ENCODE measurements at regions not wholly inside any gene's neighbourhood (a gene's known extent, or its start where the extent isn't known, plus 50 kb on each side); places are given as distances from the start of the nearest gene placed in this dataset.

GRCh38 chr11:116376054-116376453 lies 396.7 kb downstream of the BUD13 start:
- Histone ChIP-seq H3K27ac (no peak overlapping the region), H3K27me3 (no peaks in the 10 kb centered on the region), H3K9me3 (no peaks in the 10 kb centered on the region), H3K4me3 (no peak overlapping the region), H3K36me3 (no peaks in the 10 kb centered on the region), H3K4me1 (no peaks in the 10 kb centered on the region)
- 87 to 88% methylated on average over 1 of the region's 1 CpG for whole genome bisulfite sequencing, 2 donors
- TF ChIP-seq, protein P1, sequence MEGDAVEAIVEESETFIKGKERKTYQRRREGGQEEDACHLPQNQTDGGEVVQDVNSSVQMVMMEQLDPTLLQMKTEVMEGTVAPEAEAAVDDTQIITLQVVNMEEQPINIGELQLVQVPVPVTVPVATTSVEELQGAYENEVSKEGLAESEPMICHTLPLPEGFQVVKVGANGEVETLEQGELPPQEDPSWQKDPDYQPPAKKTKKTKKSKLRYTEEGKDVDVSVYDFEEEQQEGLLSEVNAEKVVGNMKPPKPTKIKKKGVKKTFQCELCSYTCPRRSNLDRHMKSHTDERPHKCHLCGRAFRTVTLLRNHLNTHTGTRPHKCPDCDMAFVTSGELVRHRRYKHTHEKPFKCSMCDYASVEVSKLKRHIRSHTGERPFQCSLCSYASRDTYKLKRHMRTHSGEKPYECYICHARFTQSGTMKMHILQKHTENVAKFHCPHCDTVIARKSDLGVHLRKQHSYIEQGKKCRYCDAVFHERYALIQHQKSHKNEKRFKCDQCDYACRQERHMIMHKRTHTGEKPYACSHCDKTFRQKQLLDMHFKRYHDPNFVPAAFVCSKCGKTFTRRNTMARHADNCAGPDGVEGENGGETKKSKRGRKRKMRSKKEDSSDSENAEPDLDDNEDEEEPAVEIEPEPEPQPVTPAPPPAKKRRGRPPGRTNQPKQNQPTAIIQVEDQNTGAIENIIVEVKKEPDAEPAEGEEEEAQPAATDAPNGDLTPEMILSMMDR (IDR thresholded peaks at IDR 0.05): no peak
- TF ChIP-seq POLR2A (IDR thresholded peaks at IDR 0.05): no peak
- no peak for TF ChIP-seq EP300 (IDR thresholded peaks at IDR 0.05)
- no peak for DNase-seq (ENCODE audit: low spot score in 2 of 2)

DNA sequence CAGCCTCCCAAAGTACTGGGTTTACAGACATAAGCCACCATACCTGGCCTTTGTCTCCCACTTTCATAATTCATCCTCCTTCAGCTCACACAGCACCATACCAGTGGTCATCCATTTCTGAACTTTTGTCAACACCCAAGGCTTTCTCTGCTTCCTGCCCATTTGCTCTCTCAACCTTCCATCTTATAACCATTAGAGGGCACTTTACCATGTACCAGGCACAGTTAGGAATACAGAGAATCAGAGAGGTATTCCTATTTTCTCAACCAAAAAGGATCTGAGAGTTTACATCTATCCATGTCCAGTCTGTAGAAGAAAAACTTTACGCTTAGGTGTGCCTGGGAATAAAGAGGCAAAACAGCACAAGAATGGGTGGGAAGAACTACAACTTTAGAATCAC lies 397.6 kb downstream of the BUD13 start:
- TF ChIP-seq POLR2A (IDR thresholded peaks at IDR 0.05): no peak
- TF ChIP-seq, protein P1 (IDR thresholded peaks at IDR 0.05): no peak
- no peak for TF ChIP-seq EP300 (IDR thresholded peaks at IDR 0.05)
- Histone ChIP-seq H3K4me1 (no peaks in the 10 kb centered on the region), H3K4me3 (no peak overlapping the region), H3K27me3 (no peaks in the 10 kb centered on the region), H3K27ac (no peak overlapping the region), H3K36me3 (no peaks in the 10 kb centered on the region), H3K9me3 (no peaks in the 10 kb centered on the region)
- no peak for DNase-seq (ENCODE audit: low spot score in 2 of 2)
- WGBS, 2 donors: 93 to 97% methylated on average over 1 of the region's 1 CpG

- Histone ChIP-seq H3K27ac (no peak overlapping the region), H3K4me1 (no peaks in the 10 kb centered on the region), H3K9me3 (no peaks in the 10 kb centered on the region), H3K4me3 (no peak overlapping the region), H3K27me3 (no peaks in the 10 kb centered on the region), H3K36me3 (no peaks in the 10 kb centered on the region)
- TF ChIP-seq EP300 (IDR thresholded peaks at IDR 0.05): no peak
- no peak for TF ChIP-seq POLR2A (IDR thresholded peaks at IDR 0.05)
- TF ChIP-seq, protein P1 (IDR thresholded peaks at IDR 0.05): no peak
- WGBS, 2 donors: 93 to 100% methylated on average over 1 of the region's 1 CpG
- DNase-seq (ENCODE audit: low spot score in 2 of 2): no peak
Observed at GRCh38 chr11:116374085-116374484, 398.7 kb downstream of the BUD13 start.

- no peak for DNase-seq (ENCODE audit: low spot score in 2 of 2)
- 63 to 71% methylated on average over 7 to 10 of the region's 10 CpGs for WGBS, 2 donors
- Histone ChIP-seq H3K27ac (no peak overlapping the region), H3K27me3 (no peaks in the 10 kb centered on the region), H3K4me3 (no peak overlapping the region), H3K4me1 (no peaks in the 10 kb centered on the region), H3K36me3 (no peaks in the 10 kb centered on the region), H3K9me3 (no peaks in the 10 kb centered on the region)
- TF ChIP-seq POLR2A (IDR thresholded peaks at IDR 0.05): no peak
- TF ChIP-seq EP300 (IDR thresholded peaks at IDR 0.05): no peak
- TF ChIP-seq, protein P1 (IDR thresholded peaks at IDR 0.05): no peak
Observed at GRCh38 chr11:116373104-116373944, 399.5 kb downstream of the BUD13 start.

GRCh38 chr11:116371146-116371545 lies 401.6 kb downstream of the BUD13 start:
- H3K27me3 ChIP-seq: no peaks in the 10 kb centered on the region
- H3K4me1 ChIP-seq: no peaks in the 10 kb centered on the region
- no peak overlapping the region for H3K27ac ChIP-seq
- DNase-seq (ENCODE audit: low spot score in 2 of 2): no peak
- 16 to 21% methylated on average over 3 of the region's 3 CpGs for WGBS, 2 donors
- no peak for TF ChIP-seq EP300 (IDR thresholded peaks at IDR 0.05)
- TF ChIP-seq, protein P1 (IDR thresholded peaks at IDR 0.05): no peak
- no peak for TF ChIP-seq POLR2A (IDR thresholded peaks at IDR 0.05)
- no peaks in the 10 kb centered on the region for H3K9me3 ChIP-seq
- H3K4me3 ChIP-seq: no peak overlapping the region
- H3K36me3 ChIP-seq: no peaks in the 10 kb centered on the region
